Endothelial cell of umbilical vein (primary cell): ENCODE measurements at regions not wholly inside any gene's neighbourhood (a gene's known extent, or its start where the extent isn't known, plus 50 kb on each side); places are given as distances from the start of the nearest gene placed in this dataset.

ENCODE experiments used
- BruUV-seq: library from RNA; stranded (reverse); fragments of 400-500 nt; replicated peaks from 2 replicates; lab custom pipeline; 2021; lab: Mats Ljungman, UMichigan
- CTCF ChIA-PET: fragments of 300-600, 350-600 bp; sonication (Branson Sonifier 250); formaldehyde crosslinking; loops from one replicate; lab custom pipeline; 2021; ENCODE audit warnings: antibody characterized with exemption, inconsistent platforms; lab: Charles Lee
- POLR2A ChIA-PET: fragments of 300-600, 350-600 bp; sonication (Branson Sonifier 250); formaldehyde crosslinking; loops from one replicate; lab custom pipeline; 2021; ENCODE audit warnings: antibody characterized with exemption, inconsistent platforms; lab: Charles Lee
- DNase-seq: peaks from one replicate; pipeline ENCODE4 v3.0.0-alpha.2; 2011; ENCODE audit warnings: low read depth, low spot score
- FAIRE-seq: peaks from 2 replicates; lab custom pipeline; 2011; peaks lifted over from hg19 to GRCh38; lab: Jason Lieb, UNC
- H2AFZ ChIP-seq: 2 replicates; pipeline ENCODE4 v1.6.0; 2012; ENCODE audit warnings: low read depth, low read length, control low read depth, inconsistent platforms
- H3K27ac ChIP-seq: 2 replicates; pipeline ENCODE4 v1.5.1; 2011; ENCODE audit warnings: low read depth, mild to moderate bottlenecking, control low read depth, low read length, moderate library complexity; ENCODE audit not compliant: insufficient read depth
- H3K27me3 ChIP-seq, 2 experiments: 2 replicates each; pipeline versions ENCODE4 v1.6.0 to v1.6.1; 2011; ENCODE audit warnings: low read length in 2 of 2, mixed read lengths in 1 of 2; ENCODE audit not compliant: control insufficient read depth in 2 of 2, insufficient read depth in 2 of 2
- H3K36me3 ChIP-seq, 2 experiments: 2 replicates in 1 of 2; 3 replicates in 1 of 2; pipeline ENCODE4 v1.5.1; 2011; ENCODE audit warnings: low read length in 2 of 2, mild to moderate bottlenecking in 1 of 2, moderate library complexity in 1 of 2; ENCODE audit not compliant: control insufficient read depth in 2 of 2, insufficient read depth in 2 of 2; ENCODE audit errors: extremely low read depth in 1 of 2
- H3K4me1 ChIP-seq: 3 replicates; pipeline ENCODE4 v1.5.1; 2011; ENCODE audit warnings: mild to moderate bottlenecking, low read length; ENCODE audit not compliant: control insufficient read depth, insufficient read depth; ENCODE audit errors: extremely low read depth
- H3K4me2 ChIP-seq: 2 replicates; pipeline ENCODE4 v1.6.1; 2011; ENCODE audit warnings: low read length, control low read depth, mixed read lengths; ENCODE audit not compliant: insufficient read depth
- H3K4me3 ChIP-seq, 3 experiments: fragments of 200-600 bp in 1 of 3; sonication (generic), shearing (Covaris generic) in 1 of 3; replicated peaks in 1 of 3; 2 replicates each; pipeline ENCODE4 v1.5.1; 2011 to 2016; ENCODE audit warnings: control low read depth in 3 of 3, low read length in 3 of 3, mild to moderate bottlenecking in 2 of 3, inconsistent platforms in 1 of 3, low read depth in 1 of 3, moderate library complexity in 1 of 3; ENCODE audit not compliant: insufficient read depth in 1 of 3
- H3K79me2 ChIP-seq: 2 replicates; pipeline ENCODE4 v1.6.0; 2012; ENCODE audit warnings: low read length, inconsistent platforms; ENCODE audit not compliant: control insufficient read depth, insufficient read depth
- H3K9ac ChIP-seq: replicated peaks from 2 replicates; pipeline ENCODE3; 2011; ENCODE audit warnings: low read length, control low read depth; ENCODE audit not compliant: insufficient read depth; ENCODE audit errors: extremely low read depth
- H3K9me1 ChIP-seq: replicated peaks from 3 replicates; pipeline ENCODE4 v1.6.0; 2011; ENCODE audit warnings: mild to moderate bottlenecking, low read length; ENCODE audit not compliant: control insufficient read depth, insufficient read depth; ENCODE audit errors: extremely low read depth
- H3K9me3 ChIP-seq: replicated peaks from 2 replicates; pipeline ENCODE4 v1.5.1; 2012; ENCODE audit warnings: low read length, inconsistent platforms; ENCODE audit not compliant: control insufficient read depth, insufficient read depth
- H4K20me1 ChIP-seq: replicated peaks from 2 replicates; pipeline ENCODE3; 2011; ENCODE audit warnings: mild to moderate bottlenecking, low read length; ENCODE audit not compliant: control insufficient read depth, insufficient read depth; ENCODE audit errors: extremely low read depth
- CTCF ChIP-seq, 2 donors: IDR thresholded peaks; 1 replicate in 1 of 2; 2 replicates in 1 of 2; pipeline ENCODE4 v1.5.1; 2011; ENCODE audit warnings: low read length in 2 of 2, mild to moderate bottlenecking in 2 of 2, moderate library complexity in 2 of 2, control low read depth in 1 of 2, inconsistent platforms in 1 of 2, low read depth in 1 of 2; ENCODE audit not compliant: insufficient read depth in 1 of 2; ENCODE audit errors: extremely low read depth in 1 of 2
- EZH2 ChIP-seq: IDR thresholded peaks from 2 replicates; pipeline ENCODE4 v1.6.1; 2012; ENCODE audit warnings: borderline replicate concordance, low read depth, mild to moderate bottlenecking, moderate library complexity, low read length, inconsistent platforms; ENCODE audit not compliant: severe bottlenecking
- FOS ChIP-seq: IDR thresholded peaks from 2 replicates; pipeline ENCODE4 v1.6.1; 2011; ENCODE audit warnings: mild to moderate bottlenecking, low read length, moderate library complexity, borderline replicate concordance; ENCODE audit not compliant: insufficient read depth
- GATA2 ChIP-seq: IDR thresholded peaks from 2 replicates; pipeline ENCODE4 v1.7.0; 2011; ENCODE audit warnings: low read depth, mild to moderate bottlenecking, moderate library complexity, mixed read lengths, low read length; ENCODE audit not compliant: insufficient read length, insufficient read depth
- JUN ChIP-seq: IDR thresholded peaks from 2 replicates; pipeline ENCODE4 v1.6.1; 2011; ENCODE audit warnings: borderline replicate concordance, low read depth; ENCODE audit not compliant: insufficient read length, insufficient read depth
- MAX ChIP-seq: IDR thresholded peaks from 2 replicates; pipeline ENCODE4 v1.6.1; 2011; ENCODE audit not compliant: insufficient read depth, insufficient read length
- MYC ChIP-seq: IDR thresholded peaks from one replicate; pipeline ENCODE4 v1.6.1; 2011; ENCODE audit warnings: mild to moderate bottlenecking, low read depth, low read length
- POLR2A ChIP-seq: IDR thresholded peaks from 2 replicates; pipeline ENCODE4 v1.6.1; 2012; ENCODE audit warnings: low read depth, mild to moderate bottlenecking, control low read depth, low read length
- POLR2AphosphoS5 ChIP-seq: IDR thresholded peaks from 2 replicates; pipeline ENCODE4 v1.6.1; 2012; ENCODE audit warnings: low read depth, mild to moderate bottlenecking, control low read depth, low read length, moderate library complexity; ENCODE audit not compliant: insufficient read depth
- dilution Hi-C: fragments of 300-500 bp; cut with MboI; formaldehyde crosslinking; loops from one replicate; pipeline ENCODE4 v1.15.0; 2019; ENCODE audit warnings: low sequenced_read_pairs; ENCODE audit not compliant: extremely low pct_ligation_motif_present
- intact Hi-C: fragments of 100-400 bp; cut with micrococcal nuclease; formaldehyde crosslinking; loops from one replicate; pipeline ENCODE4 v1.10.0; 2022

GRCh38 chr11:34823197-34823596, 93.0 kb downstream of the APIP start:
- Histone ChIP-seq H4K20me1 (no peaks in the 10 kb centered on the region), H3K4me3 (no peak overlapping the region), H3K36me3 (no peaks in the 10 kb centered on the region), H3K9me1 (no peaks in the 10 kb centered on the region), H2AFZ (no peak overlapping the region), H3K27ac (no peak overlapping the region), H3K4me2 (no peak overlapping the region), H3K9ac (no peak overlapping the region), H3K79me2 (no peaks in the 10 kb centered on the region), H3K27me3 (peaks cover 0 to 1% of the 10 kb centered on the region in 2 experiments), H3K4me1 (no peaks in the 10 kb centered on the region), H3K9me3 (no peaks in the 10 kb centered on the region)
- POLR2A ChIA-PET, result no interaction called here
- BruUV-seq, result no TSS peak
- CTCF ChIA-PET, result no interaction called here
- intact Hi-C loops (no loop called here), dilution Hi-C loops (no loop called here)
- FAIRE-seq, result no peak
- no peak for TF ChIP-seq EZH2
- no peak for TF ChIP-seq FOS
- no peak for TF ChIP-seq GATA2
- TF ChIP-seq POLR2AphosphoS5, result no peak
- TF ChIP-seq MAX, result no peak
- no peak for TF ChIP-seq MYC
- no peak for TF ChIP-seq JUN
- DNase-seq, result no peak

- H3K79me2 ChIP-seq, result no peaks in the 10 kb centered on the region
- no peak overlapping the region for H3K9ac ChIP-seq
- ChIA-PET POLR2A (no interaction called here), CTCF (interaction anchor here (1.3 to 1.4 kb wide), 2 partner anchors 10 to 234 kb away, joined by 3 to 4 read pairs; no protein-coding TSS in a partner anchor)
- DNase-seq (no peak), FAIRE-seq (no peak)
- H3K4me3 ChIP-seq, result no peak overlapping the region
- no peak overlapping the region for H3K27ac ChIP-seq
- no peaks in the 10 kb centered on the region for H3K9me1 ChIP-seq
- intact Hi-C loops, result no loop called here
- no peaks in the 10 kb centered on the region for H3K4me1 ChIP-seq
- BruUV-seq, result no TSS peak
- H3K27me3 ChIP-seq, result no peaks in the 10 kb centered on the region
- H4K20me1 ChIP-seq, result no peaks in the 10 kb centered on the region
- dilution Hi-C loops, result no loop called here
- no peak overlapping the region for H3K4me2 ChIP-seq
- H3K36me3 ChIP-seq, result no peaks in the 10 kb centered on the region
- H2AFZ ChIP-seq, result no peak overlapping the region
- H3K9me3 ChIP-seq, result no peaks in the 10 kb centered on the region
- TF ChIP-seq CTCF (IDR thresholded peaks at IDR 0.05; ENCODE audit: extremely low read depth in 1 of 2, insufficient read depth in 1 of 2, low read depth in 1 of 2, low read length in 2 of 2), result no peak
- no peak for TF ChIP-seq POLR2AphosphoS5
- TF ChIP-seq FOS, result no peak
- no peak for TF ChIP-seq MYC
- TF ChIP-seq MAX, result no peak
- TF ChIP-seq POLR2A, result no peak
- no peak for TF ChIP-seq JUN
- TF ChIP-seq EZH2, result no peak
- no peak for TF ChIP-seq GATA2
Measured at GRCh38 chr11:34819740-34820482, 96.3 kb downstream of the APIP start.
